ENCODE measurements at regions not wholly inside any gene's neighbourhood (a gene's known extent, or its start where the extent isn't known, plus 50 kb on each side); places are given as distances from the start of the nearest gene placed in this dataset.

DNA sequence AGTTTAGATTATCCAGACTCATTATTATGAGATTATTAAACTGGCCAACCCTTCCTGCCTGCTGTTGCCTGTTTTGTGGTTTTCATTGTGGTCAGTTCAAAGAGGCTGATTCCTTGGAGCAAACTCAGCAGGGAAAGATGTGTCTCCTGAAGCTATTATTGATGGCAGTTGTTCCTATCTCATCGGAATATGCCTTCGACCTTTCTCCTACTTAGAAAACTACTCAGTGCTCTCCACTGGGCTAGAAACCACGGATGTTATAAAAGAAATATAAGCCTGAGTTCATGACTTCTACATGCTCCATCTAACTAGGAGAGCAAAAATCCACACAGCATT is 80.2 kb upstream of the NAV2 start:
- no peak overlapping the region for H2BK15ac ChIP-seq (ENCODE audit: low read length)
- H4K20me1 ChIP-seq (replicated peaks in 1 of 2; ENCODE audit: control insufficient read depth in 1 of 2, insufficient read depth in 2 of 2, low read length in 2 of 2): no peaks in the 10 kb centered on the region
- FAIRE-seq (no peak), DNase-seq (ENCODE audit: low read depth in 1 of 2, low spot score in 2 of 2) (no peak)
- H3K27ac ChIP-seq (ENCODE audit: low read depth, low read length): no peak overlapping the region
- no peaks in the 10 kb centered on the region for H3K27me3 ChIP-seq (replicated peaks in 1 of 4; ENCODE audit: control insufficient read depth in 3 of 4, extremely low read depth in 1 of 4, insufficient read depth in 3 of 4, low read length in 3 of 4)
- H3K9ac ChIP-seq (replicated peaks in 1 of 4; ENCODE audit: extremely low read depth in 1 of 4, low read depth in 3 of 4, low read length in 3 of 4): no peak overlapping the region
- no peak overlapping the region for H3K14ac ChIP-seq (ENCODE audit: insufficient read length)
- H3K23me2 ChIP-seq (ENCODE audit: low read depth, low read length): no peaks in the 10 kb centered on the region; the same call in 1 of the 2 replicates
- no peak overlapping the region for H2AK5ac ChIP-seq (ENCODE audit: low read depth, low read length)
- H3K23ac ChIP-seq (ENCODE audit: insufficient read length): no peak overlapping the region
- no peak overlapping the region for H4K8ac ChIP-seq (ENCODE audit: extremely low read depth, insufficient read depth, low read length)
- no peak overlapping the region for H2BK20ac ChIP-seq (ENCODE audit: low read length)
- no peak overlapping the region for H4K91ac ChIP-seq (replicated peaks; ENCODE audit: insufficient read length, low read length)
- no peak overlapping the region for H2BK120ac ChIP-seq (replicated peaks; ENCODE audit: low read depth, low read length)
- H3K56ac ChIP-seq (replicated peaks; ENCODE audit: insufficient read length, low read depth, low read length): no peak overlapping the region
- ChIA-PET CTCF (ENCODE audit: partially characterized antibody) (interaction anchor here (1.0 to 1.5 kb wide), 5 partner anchors 8 to 110 kb away, joined by 3 to 7 read pairs (median 4); no protein-coding TSS in a partner anchor), POLR2A (ENCODE audit: partially characterized antibody) (interaction anchor here (1.1 kb wide), 1 partner anchor 126 kb away, joined by 3 read pairs; no protein-coding TSS in a partner anchor)
- H3K79me2 ChIP-seq (ENCODE audit: control insufficient read depth in 1 of 2, insufficient read depth in 2 of 2, low read length in 2 of 2): no peaks in the 10 kb centered on the region
- H3K4me1 ChIP-seq (replicated peaks in 1 of 4; ENCODE audit: control insufficient read depth in 3 of 4, insufficient read depth in 4 of 4, low read length in 3 of 4): no peaks in the 10 kb centered on the region; a peak in 1 of 7 replicates
- no peak overlapping the region for H3K4me3 ChIP-seq (ENCODE audit: extremely low read depth in 1 of 4, insufficient read depth in 2 of 4, low read depth in 3 of 4, low read length in 4 of 4)
- no peak overlapping the region for H3K4me2 ChIP-seq (ENCODE audit: insufficient read depth in 1 of 2, low read depth in 2 of 2, low read length in 2 of 2)
- WGBS, 2 experiments (ENCODE audit: extremely low coverage in 1 of 2, insufficient coverage in 1 of 2, insufficient read length in 1 of 2, insufficient replicate concordance in 2 of 2, low coverage in 1 of 2, low lambda C conversion rate in 2 of 2, missing lambda C conversion rate in 1 of 2): 89% methylated on average over 3 of the region's 3 CpGs; no CpG with 5 or more reads in 1 of the 2 experiments
- H4K5ac ChIP-seq (ENCODE audit: insufficient read length, low read depth, low read length): no peak overlapping the region
- no peak overlapping the region for H2AFZ ChIP-seq (ENCODE audit: low read length)
- no peaks in the 10 kb centered on the region for H3K36me3 ChIP-seq (ENCODE audit: control insufficient read depth in 2 of 4, insufficient read depth in 4 of 4, low read length in 3 of 4)
- H3K79me1 ChIP-seq (ENCODE audit: low read depth, low read length): no peaks in the 10 kb centered on the region
- no peak overlapping the region for H3K18ac ChIP-seq (ENCODE audit: extremely low read depth, low read length)
- H3K9me3 ChIP-seq (ENCODE audit: insufficient read depth in 2 of 2, low read depth in 1 of 2, low read length in 1 of 2): no peaks in the 10 kb centered on the region
- H3K4ac ChIP-seq (replicated peaks; ENCODE audit: insufficient read length, low read depth, low read length): no peak overlapping the region
- H2BK5ac ChIP-seq (ENCODE audit: low read depth, low read length): no peak overlapping the region
- H2BK12ac ChIP-seq (ENCODE audit: low read depth, low read length): no peak overlapping the region
- TF ChIP-seq RAD21 (IDR thresholded peaks at IDR 0.05 in 1 of 2, conservative IDR thresholded peaks at IDR 0.05 in 1 of 2; ENCODE audit: low read depth in 2 of 2, low read length in 2 of 2) (no peak), SUZ12 (IDR thresholded peaks at IDR 0.05; ENCODE audit: low read length) (no peak), POLR2A (IDR thresholded peaks at IDR 0.05; ENCODE audit: control extremely low read depth in 1 of 2, low read depth in 2 of 2, low read length in 2 of 2) (no peak), CHD2 (IDR thresholded peaks at IDR 0.05; ENCODE audit: low read length) (no peak), TBP (IDR thresholded peaks at IDR 0.05; ENCODE audit: low read depth, low read length) (no peak)
